Endothelial cell (in vitro differentiated cells): ENCODE measurements at regions not wholly inside any gene's neighbourhood (a gene's known extent, or its start where the extent isn't known, plus 50 kb on each side); places are given as distances from the start of the nearest gene placed in this dataset.

Source experiments
- DNase-seq: peaks from one replicate; pipeline ENCODE4 v3.0.0; 2021; ENCODE audit warnings: low spot score
- H3K27ac Mint-ChIP-seq: one replicate; pipeline ENCODE4 v1.8.0; 2021; ENCODE audit warnings: mixed read lengths, inconsistent platforms; ENCODE audit not compliant: unreplicated experiment
- H3K27me3 Mint-ChIP-seq: one replicate; pipeline ENCODE4 v1.8.0; 2021; ENCODE audit warnings: mild to moderate bottlenecking, moderate library complexity, mixed read lengths, inconsistent platforms; ENCODE audit not compliant: unreplicated experiment
- H3K36me3 Mint-ChIP-seq: one replicate; pipeline ENCODE4 v1.8.0; 2021; ENCODE audit warnings: mild to moderate bottlenecking, low read depth, mixed read lengths, inconsistent platforms; ENCODE audit not compliant: unreplicated experiment
- H3K4me1 Mint-ChIP-seq: one replicate; pipeline ENCODE4 v1.8.0; 2021; ENCODE audit warnings: mild to moderate bottlenecking, mixed read lengths, inconsistent platforms; ENCODE audit not compliant: unreplicated experiment
- H3K4me3 Mint-ChIP-seq: one replicate; pipeline ENCODE4 v1.8.0; 2021; ENCODE audit warnings: mild to moderate bottlenecking, mixed read lengths, inconsistent platforms; ENCODE audit not compliant: unreplicated experiment
- H3K9me3 Mint-ChIP-seq: one replicate; pipeline ENCODE4 v1.8.0; 2021; ENCODE audit warnings: mixed read lengths, inconsistent platforms; ENCODE audit not compliant: unreplicated experiment
- CTCF ChIP-seq: fragments of 200-600 bp; sonication (generic); IDR thresholded peaks from one replicate; pipeline ENCODE4 v1.5.0; 2021; ENCODE audit warnings: antibody characterized with exemption; ENCODE audit not compliant: unreplicated experiment

- DNase-seq, result no peak
- Mint-ChIP-seq H3K27ac (no peak overlapping the region), H3K4me1 (peaks cover 6% of the 10 kb centered on the region), H3K27me3 (no peaks in the 10 kb centered on the region), H3K4me3 (no peak overlapping the region), H3K9me3 (no peaks in the 10 kb centered on the region), H3K36me3 (no peaks in the 10 kb centered on the region)
- no peak for TF ChIP-seq CTCF
Observed at GRCh38 chr10:59505926-59506325, 143.6 kb upstream of the FAM13C start.

GRCh38 chr10:59499460-59499859 is 137.1 kb upstream of the FAM13C start:
- H3K4me1 Mint-ChIP-seq, result no peaks in the 10 kb centered on the region
- TF ChIP-seq CTCF, result no peak

GRCh38 chr10:59493017-59493416 is 130.7 kb upstream of the FAM13C start:
- H3K4me1 Mint-ChIP-seq, result no peaks in the 10 kb centered on the region
- no peak overlapping the region for H3K4me3 Mint-ChIP-seq
- H3K36me3 Mint-ChIP-seq, result peaks cover 3% of the 10 kb centered on the region
- no peak for DNase-seq
- no peak for TF ChIP-seq CTCF
- H3K27ac Mint-ChIP-seq, result no peak overlapping the region
- H3K27me3 Mint-ChIP-seq, result peaks cover 4% of the 10 kb centered on the region
- H3K9me3 Mint-ChIP-seq, result peaks cover 4% of the 10 kb centered on the region

More at GRCh38 chr10:59499460-59499859, 137.1 kb upstream of the FAM13C start:
- Mint-ChIP-seq H3K4me3 (no peak overlapping the region), H3K27me3 (no peaks in the 10 kb centered on the region), H3K36me3 (peaks cover 3% of the 10 kb centered on the region), H3K27ac (no peak overlapping the region), H3K9me3 (peaks cover 4% of the 10 kb centered on the region)
- DNase-seq, result no peak

- Mint-ChIP-seq H3K4me1 (peaks cover 6% of the 10 kb centered on the region), H3K9me3 (no peaks in the 10 kb centered on the region), H3K4me3 (no peak overlapping the region), H3K36me3 (no peaks in the 10 kb centered on the region), H3K27me3 (peaks cover 2% of the 10 kb centered on the region), H3K27ac (no peak overlapping the region)
- no peak for TF ChIP-seq CTCF
- no peak for DNase-seq
Observed at GRCh38 chr10:59479426-59479825, 117.1 kb upstream of the FAM13C start.

GRCh38 chr10:59470570-59470969 is 108.2 kb upstream of the FAM13C start:
- no peak overlapping the region for H3K4me3 Mint-ChIP-seq
- H3K27me3 Mint-ChIP-seq, result no peaks in the 10 kb centered on the region
- H3K36me3 Mint-ChIP-seq, result no peaks in the 10 kb centered on the region
- H3K27ac Mint-ChIP-seq, result no peak overlapping the region
- no peak for DNase-seq
- H3K4me1 Mint-ChIP-seq, result no peaks in the 10 kb centered on the region
- no peaks in the 10 kb centered on the region for H3K9me3 Mint-ChIP-seq
- TF ChIP-seq CTCF, result no peak
